Stromal cell of bone marrow (primary cell): ENCODE measurements at regions not wholly inside any gene's neighbourhood (a gene's known extent, or its start where the extent isn't known, plus 50 kb on each side); places are given as distances from the start of the nearest gene placed in this dataset.
"Not testable (repeated sequence)": the region's sequence is repeated elsewhere in the genome, so short reads cannot be mapped to it uniquely, and the experiment has no call there.

Experiments
- DNase-seq: peaks from one replicate; pipeline ENCODE4 v3.0.0-alpha.2; 2012; ENCODE audit warnings: low read depth

DNA sequence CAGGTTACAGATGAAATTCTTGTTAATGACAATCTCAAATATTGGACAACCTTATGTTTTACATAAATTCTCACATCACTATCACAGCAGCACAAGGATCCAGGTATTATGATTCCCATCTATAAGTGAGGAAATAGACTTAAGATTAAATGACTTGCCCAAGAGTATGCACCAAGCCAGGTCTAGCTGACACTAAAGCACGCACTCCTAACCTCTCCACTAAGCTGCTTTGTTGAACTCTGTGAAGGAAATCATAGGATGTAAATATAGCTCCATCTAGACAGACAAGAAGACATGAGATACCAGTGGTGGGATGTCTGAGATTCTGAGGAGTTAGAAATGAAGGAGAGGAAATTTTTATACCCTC lies 87.9 kb downstream of the PHLDA1 start:
- DNase-seq, result no peak

DNA sequence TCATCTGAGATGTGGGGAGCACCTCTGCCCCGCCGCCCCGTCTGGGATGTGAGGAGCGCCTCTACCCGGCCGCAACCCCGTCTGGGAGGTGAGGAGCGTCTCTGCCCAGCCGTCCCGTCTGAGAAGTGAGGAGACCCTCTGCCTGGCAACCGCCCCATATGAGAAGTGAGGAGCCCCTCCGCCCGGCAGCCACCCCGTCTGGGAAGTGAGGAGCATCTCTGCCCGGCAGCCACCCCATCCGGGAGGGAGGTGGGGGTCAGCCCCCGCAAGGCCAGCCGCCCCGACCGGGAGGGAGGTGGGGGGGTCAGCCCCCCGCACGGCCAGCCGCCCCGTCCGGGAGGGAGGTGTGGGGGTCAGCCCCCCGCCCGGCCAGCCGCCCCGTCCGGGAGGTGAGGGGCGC lies 89.9 kb downstream of the PHLDA1 start:
- DNase-seq, result not testable (repeated sequence)

DNA sequence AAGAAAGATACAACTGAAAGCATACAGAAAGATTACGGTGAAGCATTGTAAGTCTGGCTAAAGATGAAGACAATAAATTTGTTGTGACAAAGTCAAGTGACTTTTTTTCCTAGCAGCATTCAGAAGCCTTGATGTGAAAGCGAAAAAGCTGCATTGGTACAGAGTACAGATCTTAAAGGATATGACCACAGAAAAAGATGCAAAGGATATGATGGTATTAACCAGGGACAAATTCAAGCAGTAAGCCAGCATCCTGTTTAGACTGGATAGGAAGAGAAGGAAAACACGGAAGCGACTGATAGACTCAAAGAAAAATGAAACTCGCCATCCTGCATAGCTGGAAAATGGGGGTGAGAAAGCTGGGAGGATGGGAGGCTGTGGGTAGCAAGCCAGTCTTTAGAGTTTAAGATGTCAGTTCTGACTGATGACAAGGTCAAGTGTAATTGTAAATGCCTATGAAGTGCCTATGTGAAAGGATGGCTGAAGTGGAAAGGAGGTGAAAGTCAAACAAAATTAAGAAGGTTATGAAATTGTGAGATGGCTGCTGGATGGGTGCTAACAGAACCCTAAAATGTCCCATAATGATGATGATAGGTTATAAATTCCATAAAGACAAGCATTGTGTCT lies 92.4 kb downstream of the PHLDA1 start:
- no peak for DNase-seq

DNA sequence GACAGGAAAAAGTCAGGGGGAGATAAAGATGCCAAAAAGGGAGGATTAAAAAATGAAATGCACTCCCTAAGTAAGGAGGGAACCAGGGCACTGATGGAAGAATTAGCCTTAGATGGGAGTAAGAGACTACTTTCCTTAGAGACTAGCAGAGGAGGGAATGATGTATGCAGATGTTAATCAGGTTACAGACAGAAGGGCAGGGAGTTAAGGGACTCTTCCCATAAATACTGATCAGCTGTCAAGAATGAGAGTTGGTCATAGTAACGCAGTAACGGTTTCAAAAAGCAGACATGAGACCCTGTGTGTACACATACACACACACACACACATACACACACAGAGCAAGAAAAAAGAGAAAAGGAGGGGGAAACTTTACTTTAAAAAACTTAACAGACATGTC lies 93.4 kb downstream of the PHLDA1 start:
- no peak for DNase-seq

DNA sequence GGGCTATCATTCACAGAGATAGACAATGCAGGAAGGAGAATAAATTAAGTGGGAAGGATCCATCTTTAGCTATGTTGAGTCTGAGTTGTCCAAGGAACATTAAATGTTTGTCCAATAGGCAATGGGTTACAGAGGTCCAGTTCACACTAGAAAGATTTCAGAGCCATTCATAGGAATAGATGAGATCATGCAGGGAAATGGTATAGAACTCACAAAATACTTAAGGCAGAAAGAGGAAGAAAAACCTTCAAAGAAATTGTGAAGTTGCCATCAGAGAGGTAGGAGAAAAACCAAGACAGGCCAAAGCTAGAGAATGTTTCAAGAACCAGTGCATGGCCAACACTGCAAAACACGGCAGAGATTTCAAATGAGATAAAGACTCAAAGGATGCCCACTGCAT lies 94.1 kb downstream of the PHLDA1 start:
- DNase-seq, result no peak

DNA sequence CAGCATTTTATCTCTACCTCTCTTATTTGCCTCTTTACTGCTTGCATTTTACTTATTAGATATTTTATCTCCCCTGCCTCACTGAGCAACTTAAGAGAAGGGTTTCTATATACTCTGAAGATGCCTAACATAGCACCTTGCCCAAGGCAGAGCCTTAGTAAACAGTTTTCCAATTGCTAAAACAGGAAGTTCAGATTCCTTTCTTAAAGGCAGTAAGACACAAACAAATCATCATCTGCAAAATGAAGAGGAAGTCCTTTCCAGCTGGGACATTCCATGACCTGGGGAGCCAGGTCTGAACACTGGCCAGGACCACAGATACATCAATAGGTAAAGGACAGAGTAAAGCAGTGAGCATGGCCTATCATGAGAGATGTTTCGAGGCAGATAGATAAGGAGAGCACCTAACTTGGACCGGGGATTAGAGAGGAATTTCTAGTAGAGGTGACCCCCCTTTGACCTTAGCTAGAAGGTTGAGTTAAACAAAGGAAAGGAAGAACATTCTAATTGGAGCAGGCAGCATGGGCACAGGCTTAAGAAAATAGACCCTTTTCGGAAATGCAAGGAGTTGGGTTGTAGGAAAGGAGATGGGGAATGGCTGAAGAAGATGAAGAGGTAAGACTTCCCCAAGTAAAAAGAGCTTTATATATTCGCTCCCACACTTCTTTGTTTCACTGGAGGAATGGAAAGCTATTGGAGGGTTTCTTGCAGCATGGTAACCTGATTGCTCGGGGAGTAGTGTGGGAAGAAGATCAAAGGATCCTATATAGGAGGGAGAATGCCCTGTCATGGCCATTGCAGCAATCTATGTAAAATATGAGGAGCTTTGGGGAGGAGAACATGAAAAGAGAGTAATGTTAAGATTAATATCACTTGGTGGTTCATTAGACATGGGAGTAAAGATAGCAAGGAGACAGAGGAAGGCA lies 94.8 kb downstream of the PHLDA1 start:
- DNase-seq, result no peak

DNA sequence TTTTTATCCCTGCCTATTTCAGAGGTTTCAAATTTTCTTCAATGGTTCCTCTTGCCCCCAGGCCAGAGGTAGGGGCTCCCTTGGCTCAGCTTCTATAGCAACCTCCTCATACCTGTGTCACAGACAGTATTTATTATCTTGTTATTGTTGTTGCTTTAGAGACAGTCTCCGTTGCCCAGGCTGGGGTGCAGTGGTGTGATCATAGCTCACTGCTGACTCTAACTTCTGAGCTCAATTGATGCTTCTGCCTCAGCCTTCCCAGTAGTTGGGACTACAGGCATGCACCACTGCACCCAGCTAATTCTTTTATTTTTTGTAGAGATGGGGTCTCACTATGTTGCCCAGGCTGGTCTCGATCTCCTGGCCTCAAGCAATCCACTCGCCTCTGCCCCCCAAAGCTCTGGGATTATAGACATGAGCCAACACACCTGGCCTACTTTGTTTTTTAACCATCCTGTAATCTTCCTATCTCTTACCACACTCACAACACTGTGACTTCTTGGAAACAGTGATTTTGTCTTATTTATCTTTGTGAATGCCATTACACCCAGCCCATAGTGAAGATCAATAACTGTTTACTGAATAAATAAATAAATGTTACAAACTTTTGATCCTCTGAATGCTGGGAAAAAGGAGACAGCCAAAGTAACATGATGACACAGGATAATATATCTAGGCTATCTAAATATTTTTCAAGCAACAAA lies 95.9 kb downstream of the PHLDA1 start:
- no peak for DNase-seq

DNA sequence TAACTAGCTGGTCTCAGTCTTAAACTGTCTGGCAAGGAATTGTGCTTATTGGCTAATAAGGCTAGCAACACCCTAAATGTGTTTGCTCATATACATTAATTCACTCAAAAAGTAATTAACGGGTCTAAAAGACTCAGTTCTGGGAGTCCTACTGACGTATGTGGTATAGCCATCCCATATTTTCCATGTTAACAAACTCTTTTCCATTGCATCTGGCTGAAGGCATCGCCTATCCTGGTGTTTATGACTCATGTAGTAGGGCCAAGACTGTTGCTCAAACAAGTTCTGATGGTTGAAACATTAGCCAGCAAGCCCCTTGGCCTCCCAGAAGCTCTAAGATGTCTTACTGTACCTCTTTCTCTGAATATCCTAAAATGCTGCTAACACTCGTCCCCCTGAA lies 98.5 kb downstream of the PHLDA1 start:
- DNase-seq, result peak; percentile 88

DNA sequence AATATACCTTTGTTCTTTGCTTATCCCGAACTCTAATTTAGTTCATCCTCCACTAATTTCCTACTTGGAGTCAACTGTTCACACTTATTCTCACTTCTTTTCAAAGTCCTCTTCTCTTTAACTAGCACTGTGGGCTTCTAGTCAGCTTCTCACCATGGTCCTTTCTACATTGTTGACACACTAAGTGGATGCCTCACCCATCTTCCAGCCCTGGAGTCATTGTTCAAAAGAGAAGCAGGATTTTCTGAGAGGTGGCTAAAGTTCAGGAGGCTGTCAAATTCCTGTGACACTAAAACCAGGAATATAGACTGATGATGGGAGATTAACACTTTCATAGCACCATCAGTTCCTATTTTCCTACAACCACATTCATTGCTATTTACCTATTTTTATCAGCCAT lies 99.3 kb downstream of the PHLDA1 start:
- no peak for DNase-seq

DNA sequence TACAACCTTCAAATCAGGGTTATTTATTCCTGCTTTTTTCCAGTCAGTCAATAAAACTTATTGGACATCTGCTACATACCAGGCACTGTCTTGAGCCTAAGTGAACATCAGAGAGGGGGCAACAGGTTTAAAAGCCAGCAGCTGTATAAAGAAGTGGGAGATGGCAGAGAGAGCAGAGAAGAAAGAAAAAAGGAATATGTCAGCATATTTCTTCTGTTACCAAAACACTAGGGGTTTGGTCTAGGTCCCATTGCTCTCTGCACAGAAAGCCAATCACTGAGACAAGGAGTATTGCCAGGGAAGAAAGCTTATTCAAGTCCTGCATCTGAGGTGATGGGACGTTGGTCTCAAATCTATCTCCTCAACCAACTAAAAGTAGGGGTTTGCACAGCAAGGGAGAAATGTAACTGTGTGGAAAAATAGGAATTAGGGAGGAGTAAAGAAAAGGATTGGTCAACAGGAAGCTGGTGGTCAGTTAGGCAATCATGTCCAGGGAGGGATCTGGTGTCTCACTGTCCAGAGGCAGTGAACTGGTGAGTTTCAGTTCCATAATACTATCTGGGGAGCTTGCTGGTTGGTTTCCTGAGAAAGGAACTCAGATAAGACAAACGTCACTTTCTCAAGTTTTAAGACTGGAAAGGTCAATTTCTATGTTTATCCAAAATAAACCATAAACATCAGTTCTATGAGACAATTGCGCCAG lies 107.5 kb downstream of the PHLDA1 start:
- peak; percentile 9 for DNase-seq

DNA sequence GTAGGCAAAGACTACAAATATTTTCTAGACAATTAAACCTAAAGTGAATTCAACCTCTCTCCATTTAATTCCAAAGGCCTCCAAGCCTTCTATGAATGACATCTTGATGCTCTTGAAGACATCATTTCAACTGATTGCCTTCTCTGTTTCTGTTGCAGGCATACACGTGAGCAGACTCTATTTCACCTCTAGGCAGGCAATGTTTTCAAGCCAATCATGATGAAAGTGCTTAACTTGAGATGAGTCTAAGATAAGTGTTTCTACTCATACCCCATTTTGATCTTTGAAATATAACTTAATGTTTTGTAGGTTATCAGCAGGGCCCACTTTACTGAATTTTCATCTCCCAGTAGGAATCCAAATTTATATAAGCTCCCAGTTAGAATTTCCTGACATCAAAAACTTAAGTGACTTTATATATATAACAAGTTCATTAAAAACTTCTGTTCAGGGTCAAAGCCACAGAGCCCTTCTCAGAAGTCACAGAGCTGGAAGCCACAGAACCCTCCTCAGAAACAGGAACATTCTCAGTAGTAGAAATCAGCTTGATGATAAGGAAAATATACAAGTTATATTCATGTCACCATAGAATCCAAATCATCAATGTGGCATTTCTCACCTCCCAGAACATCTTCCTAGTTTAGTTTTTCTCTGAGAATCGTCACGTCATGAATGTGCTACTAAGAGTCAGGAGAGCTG lies 108.5 kb downstream of the PHLDA1 start:
- no peak for DNase-seq

DNA sequence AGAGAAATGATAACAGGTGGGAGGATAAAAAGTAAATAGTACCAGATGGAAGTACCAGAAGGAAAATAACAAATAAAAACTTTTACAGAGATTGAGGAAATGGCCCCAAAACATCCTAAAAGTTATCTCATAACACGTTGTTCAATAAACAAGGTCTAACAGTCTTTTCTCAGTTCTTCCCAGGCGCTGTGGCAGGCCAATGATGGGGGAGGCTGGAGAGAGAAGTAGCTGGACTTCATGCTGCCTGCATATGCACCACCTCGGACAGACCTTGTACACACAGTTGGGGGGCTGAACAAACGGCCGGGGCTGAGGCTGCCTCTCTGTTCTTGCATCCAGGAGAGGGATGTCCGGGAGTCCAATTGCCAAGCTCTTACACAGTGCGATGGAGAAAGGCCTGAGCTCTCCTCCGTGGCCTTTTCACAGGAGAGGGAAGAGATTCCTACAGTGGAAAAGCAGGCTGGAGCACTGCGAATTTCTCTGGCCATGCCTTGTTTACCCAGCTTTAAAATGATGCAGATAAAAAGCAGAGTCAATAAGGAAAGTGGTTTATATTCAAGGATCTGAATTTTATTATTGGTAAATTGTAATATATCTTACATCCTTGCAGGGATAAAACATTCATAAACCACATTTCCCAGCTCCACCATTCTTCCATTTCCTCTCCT lies 109.8 kb downstream of the PHLDA1 start:
- no peak for DNase-seq

DNA sequence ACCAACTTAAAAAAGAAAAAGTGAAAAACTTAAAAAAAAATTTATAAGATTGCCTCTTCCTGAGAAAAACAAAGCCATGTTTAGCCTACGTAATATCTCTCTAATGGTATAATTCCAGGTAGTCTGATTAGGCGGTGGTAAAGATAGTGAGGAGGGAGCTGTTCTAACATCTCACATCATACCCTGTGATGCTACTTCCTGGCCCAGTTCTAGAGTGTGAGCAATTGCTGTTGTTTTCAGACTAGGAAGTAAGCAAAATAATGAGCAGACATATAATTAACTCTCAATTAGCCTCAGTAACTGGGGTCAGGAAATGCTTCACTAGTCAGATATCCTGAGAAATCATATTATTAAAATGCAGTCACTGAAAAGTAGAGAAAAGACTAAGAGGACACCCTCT lies 113.9 kb downstream of the PHLDA1 start:
- no peak for DNase-seq

DNA sequence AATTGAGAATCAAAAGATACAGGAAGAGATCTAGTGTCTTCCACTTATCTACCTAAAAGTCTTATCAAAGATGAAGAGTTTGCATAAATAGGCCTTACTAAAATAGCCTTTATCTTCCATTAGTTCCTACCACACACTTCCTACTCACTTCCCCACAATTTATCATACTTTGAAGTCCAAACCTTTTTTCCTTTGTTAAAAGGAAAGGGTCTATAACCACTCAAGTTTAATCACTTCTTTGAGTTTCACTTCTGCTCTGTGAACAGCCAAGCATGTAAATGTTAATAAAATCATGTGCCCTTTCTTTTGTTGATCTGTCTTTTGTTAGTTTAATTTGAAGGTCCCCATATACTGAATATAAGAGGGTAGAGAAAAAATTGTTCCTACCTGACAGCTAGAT lies 114.5 kb downstream of the PHLDA1 start:
- DNase-seq, result no peak

DNA sequence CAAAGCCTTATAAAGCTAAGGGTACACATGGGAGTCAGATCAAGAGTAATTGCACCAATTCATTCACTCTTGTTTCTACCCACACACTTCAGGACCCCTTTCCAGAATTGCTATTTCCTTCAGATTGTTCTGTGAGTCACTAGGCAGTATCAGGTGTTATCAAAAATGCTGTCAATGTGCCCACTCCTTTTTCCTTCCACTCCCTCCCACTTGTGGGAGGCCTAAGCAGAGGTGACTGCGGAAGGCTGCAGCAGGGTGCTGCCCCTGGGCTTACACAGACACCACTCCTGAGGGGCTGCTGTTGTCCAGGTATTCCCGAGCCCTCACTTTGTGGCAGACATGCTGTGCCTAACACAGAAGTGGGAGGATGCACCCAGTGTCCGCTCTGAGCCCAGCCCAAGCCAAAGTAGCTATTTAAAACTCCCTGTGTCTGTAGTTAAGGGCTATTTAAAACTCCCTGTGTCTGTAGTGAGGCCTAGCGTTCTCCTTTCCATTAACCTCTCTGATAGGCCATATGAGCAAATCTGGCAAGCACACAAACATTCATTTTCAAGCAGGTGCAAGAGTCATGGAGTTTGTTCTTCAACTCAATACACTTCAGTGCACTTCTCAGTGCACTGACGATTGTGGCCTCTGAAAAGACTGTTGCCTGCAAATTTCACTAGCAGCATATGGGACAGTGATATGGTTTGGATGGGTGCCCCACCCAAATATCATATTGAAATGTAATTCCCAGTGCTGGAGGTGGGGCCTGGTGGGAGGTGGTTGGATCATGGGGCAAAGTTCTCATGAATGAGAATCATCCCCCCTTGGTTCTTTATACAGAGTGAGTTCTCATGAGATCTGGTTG lies 117.8 kb downstream of the PHLDA1 start:
- no peak for DNase-seq

DNA sequence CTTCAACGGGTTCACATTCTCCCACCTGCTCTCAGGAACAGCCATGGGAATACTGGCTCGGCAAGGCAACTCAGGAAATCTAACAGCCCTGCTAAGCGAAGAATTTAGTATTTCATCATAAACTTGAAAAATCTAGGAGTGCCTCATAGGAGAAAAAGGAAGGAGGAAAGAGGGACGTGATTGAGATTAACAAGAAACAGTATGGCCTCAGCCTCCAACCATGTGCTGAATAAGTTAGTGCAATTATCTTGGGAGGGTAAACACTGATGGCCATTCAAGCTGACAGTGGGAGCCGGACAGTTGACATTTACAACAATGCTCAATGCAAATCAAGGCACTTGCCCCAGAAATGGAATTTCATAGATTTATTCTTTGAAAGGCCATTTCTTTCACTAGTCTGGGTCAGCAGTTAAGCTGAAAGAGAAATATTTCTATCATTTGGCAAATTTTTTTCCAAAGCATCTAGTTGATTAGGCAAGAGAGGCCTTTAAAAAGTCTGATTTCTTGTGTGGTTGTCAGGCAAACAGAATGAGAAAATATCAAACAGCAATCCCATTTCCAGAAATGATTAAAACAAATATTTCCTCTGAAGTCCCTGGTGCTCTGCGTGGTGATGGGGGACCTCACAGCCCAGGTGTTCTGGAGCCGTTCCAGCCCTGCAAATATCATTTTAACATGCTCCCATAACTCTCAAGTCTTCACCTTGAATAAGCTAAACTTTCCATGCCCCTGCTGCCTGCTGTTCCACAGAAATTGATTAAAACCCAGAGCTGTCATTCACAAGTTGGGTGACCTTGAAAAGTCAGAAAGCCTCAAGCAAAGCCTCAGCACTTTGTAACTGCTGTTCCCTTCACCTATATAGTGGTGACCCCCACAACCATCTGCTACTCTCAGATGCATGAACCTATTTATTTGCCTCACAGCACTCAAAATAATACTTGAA lies 121.6 kb downstream of the PHLDA1 start:
- no peak for DNase-seq

DNA sequence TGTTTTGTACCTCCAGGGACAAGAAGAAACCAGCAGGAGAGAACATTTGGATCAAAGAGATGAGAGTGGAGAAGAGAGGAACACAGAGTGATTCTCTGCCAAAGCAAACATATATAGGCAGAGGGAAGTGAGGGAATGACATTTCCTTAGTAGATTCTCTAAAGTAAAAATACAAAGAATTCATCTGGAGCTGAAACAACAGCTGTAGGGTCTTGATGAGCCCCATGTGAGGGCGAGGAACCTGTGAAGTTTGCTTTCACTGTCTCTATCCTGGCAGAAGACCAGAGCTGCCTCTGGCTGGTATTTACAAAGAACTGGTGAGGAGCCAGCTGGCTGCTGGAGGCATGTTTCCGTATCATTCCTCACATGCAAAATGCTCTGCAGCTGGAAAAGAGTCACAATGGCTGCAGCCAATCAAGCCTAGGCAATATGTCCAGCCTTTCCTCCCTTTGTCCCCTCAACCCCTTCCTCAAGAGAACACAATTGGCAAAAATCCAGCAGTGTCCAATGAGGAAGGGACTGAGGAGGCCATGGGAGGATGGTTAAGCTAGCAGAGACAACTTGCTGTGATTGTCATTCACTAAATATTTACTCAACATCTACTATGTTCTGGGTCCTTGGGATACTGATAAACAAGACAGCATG lies 122.5 kb downstream of the PHLDA1 start:
- peak; percentile 64 for DNase-seq

DNA sequence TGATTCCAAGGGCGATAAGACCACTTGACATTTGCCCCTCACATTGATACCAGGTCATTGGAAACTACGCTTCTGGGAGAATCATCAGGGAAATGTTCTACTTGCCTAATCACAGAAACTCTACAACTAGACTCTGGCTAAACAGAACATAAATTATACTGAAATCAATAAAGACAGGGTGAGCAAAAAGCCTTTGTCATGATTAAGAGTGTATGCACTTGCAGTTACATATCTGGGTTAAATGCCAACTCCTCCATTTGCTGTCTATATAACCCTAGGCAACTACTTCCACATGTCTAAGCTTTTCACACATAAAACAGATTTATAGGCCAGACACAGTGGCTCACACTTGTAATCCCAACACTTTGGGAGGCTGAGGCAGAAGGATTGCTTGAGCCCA lies 125.7 kb downstream of the PHLDA1 start:
- DNase-seq, result no peak
